ENCODE measurements at regions not wholly inside any gene's neighbourhood (a gene's known extent, or its start where the extent isn't known, plus 50 kb on each side); places are given as distances from the start of the nearest gene placed in this dataset.

- no peak for TF ChIP-seq CTCF (IDR thresholded peaks at IDR 0.05; ENCODE audit: low read depth, low read length)
- TF ChIP-seq POLR2A (IDR thresholded peaks at IDR 0.05; ENCODE audit: extremely low read depth, insufficient read length), result no peak
These were observed 309.7 kb downstream of the MYCN start for GRCh38 chr2:16250056-16250425.

All from NB4 (cell line).